BJ (cell line): ENCODE measurements at regions not wholly inside any gene's neighbourhood (a gene's known extent, or its start where the extent isn't known, plus 50 kb on each side); places are given as distances from the start of the nearest gene placed in this dataset.

Experiments used
- CTCF ChIA-PET: fragments of 350-600 bp; formaldehyde crosslinking; extraction: SDS; loops from one replicate; lab custom pipeline; 2021; ENCODE audit warnings: antibody characterized with exemption, inconsistent platforms; lab: Yijun Ruan, JAX
- POLR2A ChIA-PET: fragments of 300-600 bp; sonication (Branson Sonifier 250); formaldehyde crosslinking; extraction: SDS; loops from one replicate; lab custom pipeline; 2021; ENCODE audit warnings: antibody characterized with exemption; lab: Charles Lee
- DNase-seq: peaks from one replicate; pipeline ENCODE4 v3.0.0-alpha.2; 2011; ENCODE audit warnings: low read depth
- H3K27me3 ChIP-seq: 2 replicates; pipeline ENCODE4 v1.6.0; 2011; ENCODE audit warnings: low read length; ENCODE audit not compliant: control insufficient read depth, insufficient read depth
- H3K36me3 ChIP-seq: 2 replicates; pipeline ENCODE4 v1.5.1; 2011; ENCODE audit warnings: low read length; ENCODE audit not compliant: control insufficient read depth, insufficient read depth
- H3K4me3 ChIP-seq: 2 replicates; pipeline ENCODE4 v1.5.1; 2011; ENCODE audit warnings: low read depth, mild to moderate bottlenecking, control low read depth, low read length
- TF ChIP-seq, protein P1 (sequence below): IDR thresholded peaks from 2 replicates; pipeline ENCODE4 v1.5.1; 2011; ENCODE audit warnings: low read depth, mild to moderate bottlenecking, control low read depth, inconsistent platforms, low read length, moderate library complexity; ENCODE audit not compliant: insufficient read depth

DNA sequence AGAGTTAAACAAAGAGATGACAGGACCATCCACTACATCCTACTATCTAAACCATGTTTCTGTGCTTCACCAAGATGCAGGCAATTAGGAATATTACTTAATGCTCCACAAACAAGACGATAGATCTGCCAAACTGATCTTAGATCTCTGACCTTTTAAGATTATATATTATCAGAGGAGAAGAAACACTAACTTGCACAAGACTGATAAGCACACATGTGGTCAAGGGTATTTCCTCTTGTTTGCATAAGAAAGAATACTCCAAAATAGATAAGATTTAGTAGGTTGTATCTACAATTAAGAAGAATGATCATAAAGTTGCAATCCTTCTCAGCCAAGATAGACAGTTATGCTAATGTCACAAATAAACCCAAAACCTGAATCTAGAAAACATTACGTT, 601.0 kb upstream of the ACO1 start:
- POLR2A ChIA-PET: no interaction called here
- Histone ChIP-seq H3K4me3 (no peak overlapping the region), H3K36me3 (no peaks in the 10 kb centered on the region), H3K27me3 (no peaks in the 10 kb centered on the region)
- DNase-seq: no peak
- CTCF ChIA-PET: no interaction called here
- TF ChIP-seq, protein P1, sequence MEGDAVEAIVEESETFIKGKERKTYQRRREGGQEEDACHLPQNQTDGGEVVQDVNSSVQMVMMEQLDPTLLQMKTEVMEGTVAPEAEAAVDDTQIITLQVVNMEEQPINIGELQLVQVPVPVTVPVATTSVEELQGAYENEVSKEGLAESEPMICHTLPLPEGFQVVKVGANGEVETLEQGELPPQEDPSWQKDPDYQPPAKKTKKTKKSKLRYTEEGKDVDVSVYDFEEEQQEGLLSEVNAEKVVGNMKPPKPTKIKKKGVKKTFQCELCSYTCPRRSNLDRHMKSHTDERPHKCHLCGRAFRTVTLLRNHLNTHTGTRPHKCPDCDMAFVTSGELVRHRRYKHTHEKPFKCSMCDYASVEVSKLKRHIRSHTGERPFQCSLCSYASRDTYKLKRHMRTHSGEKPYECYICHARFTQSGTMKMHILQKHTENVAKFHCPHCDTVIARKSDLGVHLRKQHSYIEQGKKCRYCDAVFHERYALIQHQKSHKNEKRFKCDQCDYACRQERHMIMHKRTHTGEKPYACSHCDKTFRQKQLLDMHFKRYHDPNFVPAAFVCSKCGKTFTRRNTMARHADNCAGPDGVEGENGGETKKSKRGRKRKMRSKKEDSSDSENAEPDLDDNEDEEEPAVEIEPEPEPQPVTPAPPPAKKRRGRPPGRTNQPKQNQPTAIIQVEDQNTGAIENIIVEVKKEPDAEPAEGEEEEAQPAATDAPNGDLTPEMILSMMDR: no peak

DNA sequence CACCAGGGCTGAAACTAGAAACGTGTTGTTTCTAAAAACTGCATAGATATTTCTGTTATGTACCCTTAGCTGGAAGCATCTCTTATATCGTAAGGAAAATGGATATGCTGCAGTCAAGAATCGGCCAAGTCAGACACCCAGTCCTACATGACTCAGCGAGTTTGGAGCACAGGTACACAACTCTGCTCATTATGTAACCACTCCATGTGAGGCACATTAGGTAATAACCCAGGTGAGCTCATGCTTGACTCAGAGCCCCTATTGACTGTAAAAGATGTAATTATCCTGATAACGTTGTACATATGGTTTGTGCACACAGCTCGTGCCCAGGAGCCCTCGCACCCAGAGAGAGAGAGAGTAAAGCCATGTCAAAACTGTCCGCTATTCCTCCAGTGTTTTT, 593.7 kb upstream of the ACO1 start:
- TF ChIP-seq, protein P1: no peak
- CTCF ChIA-PET: no interaction called here
- POLR2A ChIA-PET: no interaction called here
- no peak for DNase-seq
- H3K27me3 ChIP-seq: no peaks in the 10 kb centered on the region
- no peak overlapping the region for H3K4me3 ChIP-seq
- no peaks in the 10 kb centered on the region for H3K36me3 ChIP-seq

DNA sequence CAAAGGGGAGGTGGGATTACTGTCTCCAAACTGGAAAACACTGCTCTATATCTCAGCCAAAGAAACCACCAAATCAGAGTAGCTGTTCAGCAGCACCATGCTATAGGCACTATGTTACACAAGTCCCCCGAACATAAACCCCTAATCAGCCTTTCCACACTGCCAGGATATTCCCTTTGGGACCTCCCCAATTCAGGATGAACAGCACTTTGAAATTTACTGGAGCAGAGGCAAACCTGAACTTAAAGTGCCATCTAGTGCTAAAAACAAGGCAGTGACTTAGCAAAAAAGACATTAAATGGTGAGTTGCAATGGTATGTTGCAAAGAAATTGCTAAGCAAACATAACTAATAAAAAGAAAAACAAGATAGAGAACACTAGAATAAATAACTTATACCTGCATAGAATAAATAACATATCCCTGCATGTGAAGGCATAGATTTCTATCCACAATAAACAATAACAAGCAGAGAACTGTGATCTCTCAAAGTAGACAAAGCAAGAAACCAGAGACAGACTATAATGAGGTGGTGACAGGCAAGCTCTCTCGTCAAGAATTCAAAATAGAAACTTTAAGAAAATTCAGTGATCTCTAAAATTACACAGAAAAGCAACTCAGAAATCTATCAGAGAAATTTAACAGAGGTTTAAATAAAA, 584.4 kb upstream of the ACO1 start:
- ChIA-PET CTCF (no interaction called here), POLR2A (no interaction called here)
- Histone ChIP-seq H3K27me3 (no peaks in the 10 kb centered on the region), H3K36me3 (no peaks in the 10 kb centered on the region), H3K4me3 (no peak overlapping the region)
- no peak for DNase-seq
- TF ChIP-seq, protein P1: 0 out of 2 replicates have a peak, but pooled peaks have one; percentile 14

DNA sequence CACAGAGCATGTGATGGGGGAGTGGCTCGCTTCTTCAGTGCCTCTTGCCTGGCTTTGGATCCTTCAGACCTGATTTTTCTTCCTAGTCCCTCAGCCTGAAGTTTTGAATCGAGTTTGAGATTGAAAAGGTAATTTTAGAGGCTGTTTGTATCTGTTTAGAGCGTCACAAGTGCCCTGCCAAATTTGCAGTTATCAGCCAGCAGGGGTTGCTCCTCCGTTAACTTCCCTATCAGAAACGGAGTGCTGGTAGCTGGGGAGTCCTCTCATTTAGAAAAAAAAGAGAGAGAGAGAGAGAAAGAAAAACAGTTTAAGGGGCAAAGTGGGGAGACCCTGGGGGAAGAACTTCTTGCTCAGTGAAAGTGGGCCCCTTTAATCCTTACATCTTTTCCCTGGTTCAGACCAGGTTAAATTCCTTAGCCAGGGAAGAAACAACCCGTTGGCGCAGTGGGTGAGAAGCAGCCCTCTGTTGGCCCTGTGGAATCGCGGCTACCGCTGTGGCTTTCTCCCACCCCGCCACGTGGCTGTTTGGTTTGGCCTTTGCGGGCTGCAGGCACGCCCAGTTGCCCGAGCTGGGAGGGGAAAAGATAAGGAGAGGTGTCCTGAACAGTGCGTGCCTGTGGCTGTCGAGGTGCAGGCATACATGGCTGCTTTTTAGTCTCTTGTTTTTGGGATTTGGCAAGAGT, 576.7 kb upstream of the ACO1 start:
- ChIA-PET POLR2A (no interaction called here), CTCF (no interaction called here)
- Histone ChIP-seq H3K4me3 (no peak overlapping the region), H3K27me3 (no peaks in the 10 kb centered on the region), H3K36me3 (no peaks in the 10 kb centered on the region)
- TF ChIP-seq, protein P1: no peak
- no peak for DNase-seq

DNA sequence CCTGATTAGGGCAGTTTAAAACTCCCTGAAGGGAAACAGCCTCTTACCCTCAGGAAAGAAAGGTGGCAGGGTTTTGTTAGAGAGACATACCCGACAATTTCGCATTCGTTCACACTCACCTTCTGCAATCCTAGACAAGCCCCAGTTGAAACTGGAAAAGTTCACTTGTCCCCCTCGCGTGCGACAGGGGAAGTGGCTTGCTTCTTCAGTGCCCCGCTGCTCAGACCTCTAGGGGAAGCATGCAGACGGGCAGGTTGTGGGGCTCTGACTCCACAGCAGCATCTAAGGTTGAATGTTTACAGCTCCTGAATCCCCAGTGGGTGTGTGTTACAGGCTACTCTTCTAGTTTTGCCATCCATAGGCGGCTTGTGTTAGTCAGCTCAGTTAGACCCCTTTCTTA, 575.7 kb upstream of the ACO1 start:
- ChIA-PET CTCF (no interaction called here), POLR2A (no interaction called here)
- Histone ChIP-seq H3K36me3 (no peaks in the 10 kb centered on the region), H3K4me3 (no peak overlapping the region), H3K27me3 (no peaks in the 10 kb centered on the region)
- DNase-seq: no peak
- TF ChIP-seq, protein P1: no peak
